PC-9 (cell line): ENCODE measurements at regions not wholly inside any gene's neighbourhood (a gene's known extent, or its start where the extent isn't known, plus 50 kb on each side); places are given as distances from the start of the nearest gene placed in this dataset.

Source experiments
- BruUV-seq: library from RNA; stranded (reverse); fragments of 400-500 nt; replicated peaks from 2 replicates; lab custom pipeline; 2021; lab: Mats Ljungman, UMichigan
- CTCF ChIA-PET: fragments of 300-600 bp; sonication (Branson Sonifier 250); formaldehyde crosslinking; loops from one replicate; lab custom pipeline; 2022; ENCODE audit warnings: antibody characterized with exemption; lab: Charles Lee
- POLR2A ChIA-PET: fragments of 300-600 bp; sonication (Branson Sonifier 250); formaldehyde crosslinking; loops from one replicate; lab custom pipeline; 2022; ENCODE audit warnings: antibody characterized with exemption; ENCODE audit not compliant: unreplicated experiment; lab: Charles Lee
- DNase-seq, 2 experiments: peaks; one replicate each; pipeline versions ENCODE4 v3.0.0 to v3.0.0-alpha.2; 2015 to 2022; ENCODE audit warnings: mixed read lengths in 1 of 2
- H2AFZ ChIP-seq: fragments of 200-600 bp; sonication (generic); 2 replicates; pipeline ENCODE4 v1.8.1; 2017; ENCODE audit warnings: antibody characterized with exemption
- H3F3A ChIP-seq: fragments of 200-600 bp; sonication (generic); 2 replicates; pipeline ENCODE4 v1.8.1; 2017; ENCODE audit warnings: antibody characterized with exemption, mild to moderate bottlenecking, low read depth; ENCODE audit not compliant: insufficient read depth
- H3K27ac ChIP-seq: fragments of 200-600 bp; sonication (generic); 2 replicates; pipeline ENCODE4 v1.6.1; 2016; ENCODE audit warnings: mixed run types
- H3K27me3 ChIP-seq: fragments of 200-600 bp; sonication (generic); 2 replicates; pipeline ENCODE4 v1.6.1; 2016; ENCODE audit warnings: low read depth, mixed run types; ENCODE audit not compliant: insufficient read depth
- H3K36me3 ChIP-seq: fragments of 200-600 bp; sonication (generic); 2 replicates; pipeline ENCODE4 v1.6.1; 2016; ENCODE audit warnings: low read depth, mixed run types
- H3K4me1 ChIP-seq: fragments of 200-600 bp; sonication (generic); replicated peaks from 2 replicates; pipeline ENCODE4 v1.6.1; 2016; ENCODE audit warnings: mixed run types; ENCODE audit not compliant: insufficient read depth
- H3K4me2 ChIP-seq: fragments of 200-600 bp; sonication (generic); 2 replicates; pipeline ENCODE4 v1.6.1; 2017; ENCODE audit warnings: mixed run types
- H3K4me3 ChIP-seq: fragments of 200-600 bp; sonication (generic); 2 replicates; pipeline ENCODE4 v1.6.1; 2016; ENCODE audit warnings: mixed run types
- H3K79me2 ChIP-seq: fragments of 200-600 bp; sonication (generic); 2 replicates; pipeline ENCODE4 v1.6.1; 2017; ENCODE audit warnings: low read depth, mixed run types
- H3K9me2 ChIP-seq: fragments of 200-600 bp; sonication (generic); 2 replicates; pipeline ENCODE4 v1.8.1; 2017; ENCODE audit warnings: mild to moderate bottlenecking; ENCODE audit not compliant: insufficient read depth
- H3K9me3 ChIP-seq: fragments of 200-600 bp; sonication (generic); 2 replicates; pipeline ENCODE4 v1.8.1; 2016; ENCODE audit warnings: low read depth; ENCODE audit not compliant: insufficient read depth
- H4K20me1 ChIP-seq: fragments of 200-600 bp; sonication (generic); 2 replicates; pipeline ENCODE4 v1.8.1; 2017; ENCODE audit not compliant: insufficient read depth
- CTCF ChIP-seq: fragments of 200-600 bp; sonication (generic); conservative IDR thresholded peaks from 2 replicates; pipeline ENCODE4 v1.6.1; 2017; ENCODE audit warnings: mixed run types, antibody characterized with exemption, mild to moderate bottlenecking, moderate library complexity
- EZH2 ChIP-seq: fragments of 200-600 bp; sonication (generic); IDR thresholded peaks from 2 replicates; pipeline ENCODE4 v1.8.0; 2017; ENCODE audit warnings: antibody characterized with exemption, low read depth
- intact Hi-C: fragments of 100-400 bp; cut with micrococcal nuclease; formaldehyde crosslinking; loops from one replicate; pipeline ENCODE4 v1.10.0; 2022; ENCODE audit not compliant: unreplicated experiment

- no peaks in the 10 kb centered on the region for H3F3A ChIP-seq
- H3K4me3 ChIP-seq: no peak overlapping the region
- CTCF ChIA-PET: no interaction called here
- POLR2A ChIA-PET: no interaction called here
- no peaks in the 10 kb centered on the region for H3K36me3 ChIP-seq
- H3K79me2 ChIP-seq: no peaks in the 10 kb centered on the region
- H3K9me3 ChIP-seq: no peaks in the 10 kb centered on the region
- H2AFZ ChIP-seq: no peak overlapping the region
- H3K4me2 ChIP-seq: no peak overlapping the region
- no peaks in the 10 kb centered on the region for H4K20me1 ChIP-seq
- intact Hi-C loops: no loop called here
- H3K4me1 ChIP-seq: peaks cover 3% of the 10 kb centered on the region; the same call in 1 of the 2 replicates
- no peak overlapping the region for H3K27ac ChIP-seq
- H3K9me2 ChIP-seq: no peaks in the 10 kb centered on the region
- H3K27me3 ChIP-seq: no peaks in the 10 kb centered on the region
- no TSS peak for BruUV-seq
- no peak for TF ChIP-seq CTCF
- no peak for TF ChIP-seq EZH2
- DNase-seq: no peak
Measured at GRCh38 chr1:29633771-29634170, 397.4 kb downstream of the PTPRU start.

DNA sequence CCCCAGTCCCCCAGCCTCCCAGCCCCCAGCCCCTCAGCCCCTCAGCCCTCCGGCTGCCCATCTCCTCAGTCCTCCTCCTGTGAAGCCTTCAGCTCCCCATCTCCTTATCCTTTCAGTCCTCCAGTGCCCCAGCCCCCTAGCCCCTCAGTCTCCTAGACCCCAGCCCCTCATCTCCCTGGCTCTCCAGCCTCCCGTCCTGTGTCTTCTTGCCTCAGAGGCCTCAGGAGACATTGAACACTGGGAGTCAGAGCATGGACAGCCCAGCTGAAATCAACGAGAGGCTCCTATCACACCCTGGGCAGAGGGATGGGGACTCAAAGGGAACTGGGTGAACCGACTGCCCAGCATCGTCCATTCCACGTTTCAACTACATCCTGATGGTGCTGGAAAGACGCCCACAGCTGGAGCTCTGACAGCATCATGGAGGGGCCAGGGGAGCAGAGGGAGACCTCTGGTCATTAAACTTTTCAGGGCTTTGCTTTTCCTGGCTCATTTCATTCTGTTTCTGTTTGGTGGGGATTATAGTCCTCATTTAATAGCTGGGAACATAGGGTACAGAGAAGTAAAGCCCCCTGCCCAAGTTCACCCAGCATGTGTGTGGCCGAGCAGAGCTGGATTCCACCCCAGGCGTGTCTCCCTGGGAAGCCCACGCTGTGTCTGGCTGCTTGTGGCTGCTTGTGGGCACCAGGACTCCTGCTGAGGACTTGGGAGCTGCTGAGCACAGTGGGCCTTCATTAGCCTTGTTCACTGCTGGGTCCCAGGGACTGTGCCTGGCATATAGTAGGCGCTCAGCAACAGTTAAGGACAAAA lies 396.7 kb downstream of the PTPRU start:
- no peak overlapping the region for H3K27ac ChIP-seq
- ChIA-PET CTCF (no interaction called here), POLR2A (no interaction called here)

More for the DNA sequence above, 396.7 kb downstream of the PTPRU start:
- Histone ChIP-seq H3F3A (no peaks in the 10 kb centered on the region), H3K4me1 (no peaks in the 10 kb centered on the region), H3K9me3 (no peaks in the 10 kb centered on the region), H3K36me3 (no peaks in the 10 kb centered on the region), H3K4me2 (no peak overlapping the region), H3K27me3 (no peaks in the 10 kb centered on the region), H3K4me3 (no peak overlapping the region), H2AFZ (no peak overlapping the region), H3K9me2 (no peaks in the 10 kb centered on the region), H3K79me2 (no peaks in the 10 kb centered on the region), H4K20me1 (no peaks in the 10 kb centered on the region)
- no peak for DNase-seq
- TF ChIP-seq EZH2: no peak
- TF ChIP-seq CTCF: no peak
- intact Hi-C loops: no loop called here
- BruUV-seq: no TSS peak
